GM18907 (cell line): ENCODE measurements at regions not wholly inside any gene's neighbourhood (a gene's known extent, or its start where the extent isn't known, plus 50 kb on each side); places are given as distances from the start of the nearest gene placed in this dataset.

ENCODE experiments used
- ATAC-seq: cut with Tn5 transposase; IDR thresholded peaks from one replicate; pipeline ENCODE4 v1.9.1; 2021; ENCODE audit warnings: mild to moderate bottlenecking, moderate library complexity; ENCODE audit not compliant: unreplicated experiment

- ATAC-seq, result no peak
These were observed 75.9 kb upstream of the TMC3 start for GRCh38 chr15:81449836-81450474.

DNA sequence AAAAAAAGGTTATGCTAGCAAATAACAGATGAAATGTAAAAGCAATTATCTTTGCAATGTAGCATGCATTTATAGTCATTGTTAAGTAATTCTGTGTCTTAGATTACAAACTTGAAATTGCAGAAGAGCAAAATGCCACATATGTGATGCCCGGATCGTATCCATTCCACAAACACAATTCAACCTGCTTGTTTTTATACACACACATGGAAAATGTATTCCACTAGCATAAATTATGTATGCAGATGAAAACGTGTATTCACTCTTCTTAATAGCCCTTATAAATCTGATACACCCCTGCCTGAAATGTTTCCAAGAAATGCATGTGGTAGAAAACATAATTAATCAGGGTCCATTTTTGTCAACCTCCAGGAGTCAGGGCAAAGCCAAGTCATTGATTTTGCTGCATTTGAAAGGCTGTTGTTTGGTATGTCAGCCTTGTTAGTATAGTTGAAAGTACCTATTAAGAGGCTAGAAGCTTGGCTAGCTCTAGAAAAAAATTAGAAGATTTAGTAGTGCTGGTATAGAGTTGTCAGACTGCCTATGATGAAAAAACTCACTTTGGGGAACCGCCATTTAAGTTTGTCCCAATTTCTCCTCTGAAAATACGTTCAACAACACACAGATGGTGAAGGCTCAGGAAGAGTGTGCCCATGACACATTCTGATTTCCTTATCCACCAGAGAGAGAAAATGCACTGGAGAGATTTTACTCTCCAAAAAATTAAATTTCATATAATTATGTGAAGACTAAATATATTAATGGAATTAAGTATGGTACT lies 69.2 kb upstream of the TMC3 start:
- ATAC-seq, result no peak

DNA sequence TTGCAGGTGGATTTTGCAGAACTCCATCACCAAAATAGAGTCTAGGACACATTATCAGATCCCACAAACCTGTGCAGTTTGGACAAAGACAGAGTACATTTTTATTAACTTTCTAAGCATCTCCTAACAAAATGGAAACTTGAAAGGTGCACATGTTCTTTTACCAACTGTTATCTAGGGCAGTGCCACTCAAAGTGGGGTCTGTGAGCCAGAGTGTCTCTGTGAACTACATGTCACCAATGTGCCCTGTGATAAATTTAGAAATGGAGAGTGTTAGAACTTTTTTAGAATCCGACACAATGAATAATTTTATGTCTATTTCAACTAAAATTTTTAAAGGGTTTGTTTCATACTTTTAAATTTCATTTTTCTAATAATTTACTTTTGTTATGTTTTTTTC lies 68.4 kb upstream of the TMC3 start:
- no peak for ATAC-seq

GRCh38 chr15:81434851-81435250 lies 60.8 kb upstream of the TMC3 start:
- no peak for ATAC-seq

- ATAC-seq, result no peak
These were observed 59.4 kb upstream of the TMC3 start for GRCh38 chr15:81433462-81433861.

DNA sequence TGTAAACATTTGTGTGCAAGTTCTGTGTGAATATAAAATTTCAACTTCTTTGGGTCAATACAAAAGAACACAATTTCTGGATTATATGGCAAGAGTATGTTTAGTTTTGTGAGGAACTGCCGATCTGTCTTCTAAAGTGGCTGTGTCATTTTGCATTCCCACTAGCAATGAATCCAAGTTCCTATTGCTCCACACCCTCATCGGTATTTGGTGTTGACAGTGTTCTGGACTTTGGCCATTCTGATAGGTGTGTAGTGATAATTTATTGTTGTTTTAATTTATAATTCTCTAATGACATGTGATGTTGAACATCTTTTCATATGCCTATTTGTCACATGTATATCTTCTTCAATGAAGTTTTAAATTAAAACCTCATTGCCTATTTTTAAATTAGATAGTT lies 58.2 kb upstream of the TMC3 start:
- ATAC-seq, result no peak

- ATAC-seq, result no peak
These were observed 53.2 kb upstream of the TMC3 start for GRCh38 chr15:81427176-81427575.

- no peak for ATAC-seq
These were observed 51.9 kb upstream of the TMC3 start for GRCh38 chr15:81425905-81426304.
